GM18867 (cell line): ENCODE measurements at regions not wholly inside any gene's neighbourhood (a gene's known extent, or its start where the extent isn't known, plus 50 kb on each side); places are given as distances from the start of the nearest gene placed in this dataset.

Source experiments
- ATAC-seq: cut with Tn5 transposase; IDR thresholded peaks from one replicate; pipeline ENCODE4 v1.9.1; 2021; ENCODE audit warnings: mild to moderate bottlenecking, moderate library complexity; ENCODE audit not compliant: unreplicated experiment

- no peak for ATAC-seq
These were observed 68.1 kb downstream of the HTR5A start for GRCh38 chr7:155138204-155138603.

GRCh38 chr7:155141562-155141961, 71.4 kb downstream of the HTR5A start:
- no peak for ATAC-seq

- no peak for ATAC-seq
These were observed 73.3 kb downstream of the HTR5A start for GRCh38 chr7:155143381-155143780.

- no peak for ATAC-seq
These were observed 74.2 kb downstream of the HTR5A start for GRCh38 chr7:155144371-155144770.

GRCh38 chr7:155145477-155146255, 75.5 kb downstream of the HTR5A start:
- ATAC-seq, result no peak

GRCh38 chr7:155147172-155147571, 77.0 kb downstream of the HTR5A start:
- no peak for ATAC-seq

- ATAC-seq, result no peak
These were observed 77.5 kb downstream of the HTR5A start for GRCh38 chr7:155147624-155148023.

- no peak for ATAC-seq
These were observed 83.6 kb downstream of the HTR5A start for GRCh38 chr7:155153676-155154075.

- ATAC-seq, result no peak
These were observed 84.5 kb downstream of the HTR5A start for GRCh38 chr7:155154586-155154985.

GRCh38 chr7:155161690-155162089, 91.6 kb downstream of the HTR5A start:
- no peak for ATAC-seq

- no peak for ATAC-seq
These were observed 92.3 kb downstream of the HTR5A start for GRCh38 chr7:155162422-155162821.

GRCh38 chr7:155163696-155164095, 93.6 kb downstream of the HTR5A start:
- ATAC-seq, result no peak

GRCh38 chr7:155164316-155164715, 94.2 kb downstream of the HTR5A start:
- ATAC-seq, result no peak

- ATAC-seq, result no peak
These were observed 96.0 kb downstream of the HTR5A start for GRCh38 chr7:155166108-155166507.

GRCh38 chr7:155166673-155167370, 96.7 kb downstream of the HTR5A start:
- peak; percentile 95 for ATAC-seq

GRCh38 chr7:155167706-155168365, 97.7 kb downstream of the HTR5A start:
- peak; percentile 41 for ATAC-seq

GRCh38 chr7:155168597-155169480, 98.7 kb downstream of the HTR5A start:
- no peak for ATAC-seq

GRCh38 chr7:155169498-155170065, 99.5 kb downstream of the HTR5A start:
- no peak for ATAC-seq

GRCh38 chr7:155170331-155170730, 100.2 kb downstream of the HTR5A start:
- ATAC-seq, result no peak

- no peak for ATAC-seq
These were observed 102.0 kb downstream of the HTR5A start for GRCh38 chr7:155172141-155172540.

- no peak for ATAC-seq
These were observed 103.8 kb downstream of the HTR5A start for GRCh38 chr7:155173905-155174304.
